ENCODE measurements at regions not wholly inside any gene's neighbourhood (a gene's known extent, or its start where the extent isn't known, plus 50 kb on each side); places are given as distances from the start of the nearest gene placed in this dataset.

DNA sequence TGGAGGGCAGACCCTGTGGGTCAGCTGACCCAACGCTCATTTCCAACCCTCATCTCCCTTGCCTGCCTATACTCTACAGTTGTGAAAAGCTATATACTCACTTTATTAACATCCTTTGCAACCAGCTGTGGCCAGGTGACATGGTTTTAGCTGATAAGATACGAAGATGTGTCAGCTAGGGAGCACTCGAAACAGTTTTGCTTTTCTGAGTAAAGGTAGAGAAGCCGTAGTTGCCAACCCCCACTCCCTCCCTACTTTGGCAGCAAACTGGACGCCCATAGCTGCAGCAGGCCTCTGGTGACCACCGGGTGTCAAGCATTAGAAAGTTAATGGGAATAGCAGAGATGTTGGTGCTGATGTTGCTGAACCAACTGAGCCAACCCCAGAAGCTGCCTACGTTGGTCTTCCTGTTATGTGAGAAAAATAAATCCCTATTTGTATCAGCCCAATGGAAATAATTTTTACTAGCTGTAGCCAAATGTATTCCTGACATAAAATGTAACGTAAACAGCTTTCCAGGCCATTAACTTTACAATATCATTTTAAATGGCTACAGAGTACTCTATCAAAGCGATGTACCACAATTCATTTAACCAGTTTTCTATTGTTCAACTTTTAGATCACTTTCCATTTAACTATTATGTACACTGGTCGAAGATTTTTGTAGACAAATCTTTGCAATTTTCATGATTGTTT is 98.5 kb upstream of the TMCC3 start:
- Histone ChIP-seq H3K4me3 (no peak overlapping the region), H3K9ac (ENCODE audit: insufficient read length) (no peak overlapping the region), H3K9me3 (ENCODE audit: low read depth, low read length) (no peaks in the 10 kb centered on the region), H3K27ac (no peak overlapping the region), H3K36me3 (ENCODE audit: insufficient read depth, low read length) (no peaks in the 10 kb centered on the region)
- TF ChIP-seq FOXP2 (optimal IDR thresholded peaks at IDR 0.05; ENCODE audit: control extremely low read depth, extremely low read length, insufficient read depth) = no peak
- TF ChIP-seq EZH2 (IDR thresholded peaks at IDR 0.05) = no peak
- TF ChIP-seq POLR2AphosphoS5 (IDR thresholded peaks at IDR 0.05; ENCODE audit: borderline replicate concordance, low read depth, low read length) = no peak
- no peak for DNase-seq (ENCODE audit: low read depth, low spot score)

DNA sequence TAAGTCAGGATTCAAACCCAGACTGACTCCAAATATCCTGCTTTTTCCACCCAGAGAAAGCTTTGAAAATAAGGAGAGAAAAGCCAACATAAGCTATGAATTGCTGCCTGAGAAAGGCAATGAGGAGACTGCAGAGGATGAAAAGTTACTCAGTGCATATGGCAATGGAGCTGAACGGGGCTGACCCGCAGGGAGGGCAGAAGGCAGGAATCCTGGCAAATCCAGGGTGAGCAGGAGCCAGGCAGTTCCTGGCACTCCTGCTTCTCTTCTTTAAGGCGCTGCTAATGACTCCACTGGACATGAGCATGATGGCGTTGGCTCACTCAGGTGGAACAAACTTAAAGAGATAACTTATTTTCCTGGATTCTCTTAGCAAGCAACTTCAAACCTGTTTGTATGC is 95.2 kb upstream of the TMCC3 start:
- Histone ChIP-seq H3K36me3 (ENCODE audit: insufficient read depth, low read length) (no peaks in the 10 kb centered on the region), H3K4me3 (no peak overlapping the region), H3K9ac (ENCODE audit: insufficient read length) (no peak overlapping the region), H3K9me3 (ENCODE audit: low read depth, low read length) (no peaks in the 10 kb centered on the region), H3K27ac (no peak overlapping the region)
- DNase-seq (ENCODE audit: low read depth, low spot score) = no peak
- TF ChIP-seq EZH2 (IDR thresholded peaks at IDR 0.05) = no peak
- no peak for TF ChIP-seq FOXP2 (optimal IDR thresholded peaks at IDR 0.05; ENCODE audit: control extremely low read depth, extremely low read length, insufficient read depth)
- no peak for TF ChIP-seq POLR2AphosphoS5 (IDR thresholded peaks at IDR 0.05; ENCODE audit: borderline replicate concordance, low read depth, low read length)

- no peak for TF ChIP-seq POLR2AphosphoS5 (IDR thresholded peaks at IDR 0.05; ENCODE audit: borderline replicate concordance, low read depth, low read length)
- TF ChIP-seq FOXP2 (optimal IDR thresholded peaks at IDR 0.05; ENCODE audit: control extremely low read depth, extremely low read length, insufficient read depth) = no peak
- TF ChIP-seq EZH2 (IDR thresholded peaks at IDR 0.05) = no peak
- no peak for DNase-seq (ENCODE audit: low read depth, low spot score)
- H3K27ac ChIP-seq = no peak overlapping the region
Measured at GRCh38 chr12:94743174-94743573, 92.8 kb upstream of the TMCC3 start.

DNA sequence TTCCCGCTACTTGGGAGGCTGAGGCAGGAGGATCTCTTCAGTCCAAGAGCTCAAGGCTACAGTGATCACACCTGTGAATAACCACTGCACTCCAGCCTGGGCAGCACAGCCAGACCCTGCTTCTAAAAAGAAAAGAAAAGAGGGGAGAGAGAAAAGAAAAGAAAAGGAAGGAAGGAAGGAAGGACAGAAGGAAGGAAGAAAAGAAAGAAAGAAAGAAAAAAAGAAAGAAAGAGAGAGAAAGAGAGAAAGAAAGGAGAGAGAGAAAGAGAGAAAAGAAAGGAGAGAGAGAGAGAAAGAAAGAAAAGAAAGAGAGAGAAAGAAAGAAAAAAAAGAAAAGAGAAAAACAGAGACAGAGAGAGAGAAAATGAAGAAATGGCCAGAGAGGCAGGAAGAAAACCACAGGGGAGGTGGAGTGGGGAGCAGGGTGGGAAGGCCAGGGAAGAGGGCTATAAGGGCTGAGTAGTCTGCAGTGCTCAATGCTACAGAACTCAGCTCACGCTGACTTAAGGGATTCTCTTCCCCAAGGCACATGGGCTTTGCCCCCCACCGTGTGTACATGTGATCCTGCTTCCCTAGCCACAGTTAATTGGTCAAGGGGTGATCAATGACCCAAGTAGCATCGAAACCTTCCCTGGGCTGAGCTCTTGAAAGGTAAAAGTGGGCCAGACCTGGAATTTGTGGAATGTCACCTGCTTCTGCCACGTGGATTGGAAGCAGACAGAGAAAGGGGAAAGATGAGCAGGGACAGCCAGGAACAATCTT is 90.4 kb upstream of the TMCC3 start:
- no peak for TF ChIP-seq EZH2 (IDR thresholded peaks at IDR 0.05)
- Histone ChIP-seq H3K4me3 (no peak overlapping the region), H3K9me3 (ENCODE audit: low read depth, low read length) (no peaks in the 10 kb centered on the region), H3K9ac (ENCODE audit: insufficient read length) (no peak overlapping the region), H3K36me3 (ENCODE audit: insufficient read depth, low read length) (no peaks in the 10 kb centered on the region), H3K27ac (no peak overlapping the region)
- no peak for DNase-seq (ENCODE audit: low read depth, low spot score)

More at GRCh38 chr12:94743174-94743573, 92.8 kb upstream of the TMCC3 start:
- no peaks in the 10 kb centered on the region for H3K9me3 ChIP-seq (ENCODE audit: low read depth, low read length)
- H3K9ac ChIP-seq (ENCODE audit: insufficient read length) = no peak overlapping the region
- no peaks in the 10 kb centered on the region for H3K36me3 ChIP-seq (ENCODE audit: insufficient read depth, low read length)
- no peak overlapping the region for H3K4me3 ChIP-seq

DNA sequence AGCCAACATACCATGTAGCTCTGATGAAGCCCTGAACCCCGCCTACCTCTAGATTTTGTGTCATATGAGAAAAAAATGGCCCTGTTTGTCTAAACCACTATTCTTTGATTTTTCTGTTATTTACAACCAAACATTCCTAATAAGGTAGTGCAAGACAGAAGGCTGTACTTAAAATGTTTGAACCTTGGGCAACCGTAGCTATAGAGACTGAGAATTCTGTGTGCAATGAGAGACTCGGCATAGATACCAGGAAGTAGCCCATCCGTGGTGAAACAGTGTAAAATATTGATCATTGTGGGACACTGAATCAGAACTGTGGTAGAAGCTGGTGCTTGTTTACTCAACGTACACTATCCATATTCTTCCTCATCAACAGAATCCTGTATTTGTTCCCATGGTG is 86.5 kb upstream of the TMCC3 start:
- H3K27ac ChIP-seq = no peak overlapping the region
- DNase-seq (ENCODE audit: low read depth, low spot score) = no peak
- TF ChIP-seq POLR2AphosphoS5 (IDR thresholded peaks at IDR 0.05; ENCODE audit: borderline replicate concordance, low read depth, low read length) = no peak
- TF ChIP-seq FOXP2 (optimal IDR thresholded peaks at IDR 0.05; ENCODE audit: control extremely low read depth, extremely low read length, insufficient read depth) = no peak
- no peak for TF ChIP-seq EZH2 (IDR thresholded peaks at IDR 0.05)
- H3K36me3 ChIP-seq (ENCODE audit: insufficient read depth, low read length) = no peaks in the 10 kb centered on the region
- H3K4me3 ChIP-seq = no peak overlapping the region
- no peak overlapping the region for H3K9ac ChIP-seq (ENCODE audit: insufficient read length)
- H3K9me3 ChIP-seq (ENCODE audit: low read depth, low read length) = no peaks in the 10 kb centered on the region

DNA sequence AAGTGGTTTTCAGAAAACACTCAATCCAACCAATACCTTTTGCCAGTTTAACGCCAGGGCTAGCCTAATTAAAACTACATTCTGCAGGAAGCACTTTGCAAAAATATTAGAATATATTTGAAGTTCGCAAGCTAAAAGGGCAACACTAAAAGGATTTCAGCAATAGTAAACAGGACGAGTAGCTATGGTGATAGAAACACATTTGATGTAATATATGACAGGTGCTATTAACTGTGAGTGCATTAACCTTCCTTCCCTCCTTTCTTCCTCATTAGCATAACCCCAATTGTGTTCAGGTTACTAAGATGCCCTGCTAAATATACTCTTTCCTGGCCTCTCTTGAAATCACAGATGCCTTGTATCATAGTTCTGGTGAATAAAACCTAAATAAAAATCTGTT is 85.6 kb upstream of the TMCC3 start:
- TF ChIP-seq POLR2AphosphoS5 (IDR thresholded peaks at IDR 0.05; ENCODE audit: borderline replicate concordance, low read depth, low read length) (no peak), EZH2 (IDR thresholded peaks at IDR 0.05) (no peak), FOXP2 (optimal IDR thresholded peaks at IDR 0.05; ENCODE audit: control extremely low read depth, extremely low read length, insufficient read depth) (no peak)
- H3K9me3 ChIP-seq (ENCODE audit: low read depth, low read length) = no peaks in the 10 kb centered on the region
- no peaks in the 10 kb centered on the region for H3K36me3 ChIP-seq (ENCODE audit: insufficient read depth, low read length)
- no peak overlapping the region for H3K4me3 ChIP-seq
- no peak overlapping the region for H3K27ac ChIP-seq
- no peak overlapping the region for H3K9ac ChIP-seq (ENCODE audit: insufficient read length)
- no peak for DNase-seq (ENCODE audit: low read depth, low spot score)

- DNase-seq (ENCODE audit: low read depth, low spot score) = no peak
- TF ChIP-seq EZH2 (IDR thresholded peaks at IDR 0.05) = no peak
- no peak for TF ChIP-seq POLR2AphosphoS5 (IDR thresholded peaks at IDR 0.05; ENCODE audit: borderline replicate concordance, low read depth, low read length)
- no peak for TF ChIP-seq FOXP2 (optimal IDR thresholded peaks at IDR 0.05; ENCODE audit: control extremely low read depth, extremely low read length, insufficient read depth)
Measured at GRCh38 chr12:94733727-94734126, 83.4 kb upstream of the TMCC3 start.

GRCh38 chr12:94732367-94732990 is 82.1 kb upstream of the TMCC3 start:
- H3K4me3 ChIP-seq = no peak overlapping the region
- TF ChIP-seq EZH2 (IDR thresholded peaks at IDR 0.05) = no peak
- no peak for TF ChIP-seq FOXP2 (optimal IDR thresholded peaks at IDR 0.05; ENCODE audit: control extremely low read depth, extremely low read length, insufficient read depth)

More at GRCh38 chr12:94733727-94734126, 83.4 kb upstream of the TMCC3 start:
- Histone ChIP-seq H3K27ac (no peak overlapping the region), H3K36me3 (ENCODE audit: insufficient read depth, low read length) (no peaks in the 10 kb centered on the region), H3K9me3 (ENCODE audit: low read depth, low read length) (no peaks in the 10 kb centered on the region), H3K9ac (ENCODE audit: insufficient read length) (no peak overlapping the region), H3K4me3 (no peak overlapping the region)

More at GRCh38 chr12:94732367-94732990, 82.1 kb upstream of the TMCC3 start:
- H3K9me3 ChIP-seq (ENCODE audit: low read depth, low read length) = no peaks in the 10 kb centered on the region
- H3K27ac ChIP-seq = no peak overlapping the region
- no peak for DNase-seq (ENCODE audit: low read depth, low spot score)
- no peak overlapping the region for H3K9ac ChIP-seq (ENCODE audit: insufficient read length)
- no peaks in the 10 kb centered on the region for H3K36me3 ChIP-seq (ENCODE audit: insufficient read depth, low read length)

Data from SK-N-MC (cell line).